HUES6 (cell line): ENCODE measurements at regions not wholly inside any gene's neighbourhood (a gene's known extent, or its start where the extent isn't known, plus 50 kb on each side); places are given as distances from the start of the nearest gene placed in this dataset.

Experiments used
- H3K27ac ChIP-seq: 2 replicates; pipeline ENCODE4 v1.7.0; 2013; ENCODE audit warnings: low read depth, mild to moderate bottlenecking, low read length, inconsistent platforms
- H3K27me3 ChIP-seq: 2 replicates; pipeline ENCODE4 v1.6.1; 2013; ENCODE audit warnings: low read length; ENCODE audit not compliant: control insufficient read depth, insufficient read depth
- H3K36me3 ChIP-seq: 2 replicates; pipeline ENCODE4 v1.6.1; 2013; ENCODE audit warnings: low read length; ENCODE audit not compliant: control insufficient read depth, insufficient read depth
- H3K4me1 ChIP-seq: 2 replicates; pipeline ENCODE4 v1.6.1; 2013; ENCODE audit warnings: low read length; ENCODE audit not compliant: control insufficient read depth, insufficient read depth
- H3K4me3 ChIP-seq: 2 replicates; pipeline ENCODE4 v1.5.1; 2013; ENCODE audit warnings: low read depth, low read length
- H3K9ac ChIP-seq: one replicate; pipeline ENCODE4 v1.6.1; 2013; ENCODE audit warnings: mild to moderate bottlenecking, low read length
- H3K9me3 ChIP-seq: 2 replicates; pipeline ENCODE4 v1.6.1; 2013; ENCODE audit warnings: low read depth, low read length; ENCODE audit not compliant: control insufficient read depth, insufficient read depth

- Histone ChIP-seq H3K36me3 (no peaks in the 10 kb centered on the region), H3K9ac (no peak overlapping the region), H3K9me3 (no peaks in the 10 kb centered on the region), H3K27me3 (peaks cover 3% of the 10 kb centered on the region; the same call in 1 of the 2 replicates), H3K4me3 (no peak overlapping the region), H3K4me1 (no peaks in the 10 kb centered on the region), H3K27ac (no peak overlapping the region)
Observed at GRCh38 chr11:96447208-96448110, 57.6 kb downstream of the JRKL start.

GRCh38 chr11:96448225-96448624 lies 58.4 kb downstream of the JRKL start:
- Histone ChIP-seq H3K4me1 (no peaks in the 10 kb centered on the region), H3K36me3 (no peaks in the 10 kb centered on the region), H3K27ac (no peak overlapping the region), H3K9me3 (no peaks in the 10 kb centered on the region), H3K27me3 (peaks cover 3% of the 10 kb centered on the region; the same call in 1 of the 2 replicates), H3K9ac (no peak overlapping the region), H3K4me3 (no peak overlapping the region)

- Histone ChIP-seq H3K27me3 (no peaks in the 10 kb centered on the region), H3K36me3 (no peaks in the 10 kb centered on the region), H3K4me3 (peak overlapping the region; percentile 22; the same call in 1 of the 2 replicates), H3K9ac (no peak overlapping the region), H3K9me3 (no peaks in the 10 kb centered on the region; the same call in 1 of the 2 replicates), H3K27ac (peak overlapping the region; percentile 67; the same call in 1 of the 2 replicates), H3K4me1 (peaks cover 20% of the 10 kb centered on the region)
Observed at GRCh38 chr11:96456111-96456510, 66.3 kb downstream of the JRKL start.

GRCh38 chr11:96459751-96460150 lies 69.9 kb downstream of the JRKL start:
- Histone ChIP-seq H3K9me3 (no peaks in the 10 kb centered on the region; the same call in 1 of the 2 replicates), H3K9ac (no peak overlapping the region), H3K4me3 (no peak overlapping the region), H3K27ac (no peak overlapping the region), H3K36me3 (no peaks in the 10 kb centered on the region), H3K4me1 (peaks cover 25% of the 10 kb centered on the region), H3K27me3 (no peaks in the 10 kb centered on the region)

- no peak overlapping the region for H3K27ac ChIP-seq
Observed at GRCh38 chr11:96461871-96462270, 72.1 kb downstream of the JRKL start.

GRCh38 chr11:96464700-96465307 lies 75.0 kb downstream of the JRKL start:
- H3K9ac ChIP-seq, result no peak overlapping the region
- H3K36me3 ChIP-seq, result no peaks in the 10 kb centered on the region
- peak overlapping the region; percentile 48; the same call in 1 of the 2 replicates for H3K4me3 ChIP-seq
- no peaks in the 10 kb centered on the region for H3K27me3 ChIP-seq
- H3K4me1 ChIP-seq, result peaks cover 13% of the 10 kb centered on the region; the same call in 1 of the 2 replicates
- no peaks in the 10 kb centered on the region; the same call in 1 of the 2 replicates for H3K9me3 ChIP-seq
- H3K27ac ChIP-seq, result no peak overlapping the region

More at GRCh38 chr11:96461871-96462270, 72.1 kb downstream of the JRKL start:
- H3K4me1 ChIP-seq, result peaks cover 22% of the 10 kb centered on the region
- H3K27me3 ChIP-seq, result no peaks in the 10 kb centered on the region
- no peaks in the 10 kb centered on the region for H3K36me3 ChIP-seq
- H3K4me3 ChIP-seq, result no peak overlapping the region
- no peaks in the 10 kb centered on the region; the same call in 1 of the 2 replicates for H3K9me3 ChIP-seq
- no peak overlapping the region for H3K9ac ChIP-seq

GRCh38 chr11:96465512-96465911 lies 75.7 kb downstream of the JRKL start:
- H3K4me3 ChIP-seq, result no peak overlapping the region
- no peak overlapping the region for H3K9ac ChIP-seq
- no peaks in the 10 kb centered on the region for H3K27me3 ChIP-seq
- no peaks in the 10 kb centered on the region for H3K36me3 ChIP-seq
- peaks cover 13% of the 10 kb centered on the region; the same call in 1 of the 2 replicates for H3K4me1 ChIP-seq
- no peak overlapping the region for H3K27ac ChIP-seq
- H3K9me3 ChIP-seq, result no peaks in the 10 kb centered on the region; the same call in 1 of the 2 replicates

GRCh38 chr11:96466607-96467006 lies 76.8 kb downstream of the JRKL start:
- Histone ChIP-seq H3K27me3 (no peaks in the 10 kb centered on the region), H3K9me3 (no peaks in the 10 kb centered on the region), H3K27ac (no peak overlapping the region), H3K36me3 (no peaks in the 10 kb centered on the region), H3K4me3 (no peak overlapping the region), H3K4me1 (peaks cover 13% of the 10 kb centered on the region; the same call in 1 of the 2 replicates), H3K9ac (no peak overlapping the region)

GRCh38 chr11:96469776-96470175 lies 80.0 kb downstream of the JRKL start:
- H3K36me3 ChIP-seq, result no peaks in the 10 kb centered on the region
- H3K9me3 ChIP-seq, result peaks cover 4% of the 10 kb centered on the region; the same call in 1 of the 2 replicates
- H3K9ac ChIP-seq, result no peak overlapping the region
- H3K27me3 ChIP-seq, result no peaks in the 10 kb centered on the region
- no peak overlapping the region for H3K4me3 ChIP-seq
- H3K4me1 ChIP-seq, result peaks cover 8% of the 10 kb centered on the region; the same call in 1 of the 2 replicates
- no peak overlapping the region for H3K27ac ChIP-seq

GRCh38 chr11:96470521-96470920 lies 80.7 kb downstream of the JRKL start:
- Histone ChIP-seq H3K4me1 (peaks cover 3% of the 10 kb centered on the region; the same call in 1 of the 2 replicates), H3K27me3 (no peaks in the 10 kb centered on the region), H3K9ac (no peak overlapping the region), H3K27ac (no peak overlapping the region), H3K36me3 (no peaks in the 10 kb centered on the region), H3K9me3 (peaks cover 4% of the 10 kb centered on the region; the same call in 1 of the 2 replicates), H3K4me3 (no peak overlapping the region)

GRCh38 chr11:96472085-96472484 lies 82.3 kb downstream of the JRKL start:
- Histone ChIP-seq H3K9me3 (peaks cover 9% of the 10 kb centered on the region; the same call in 1 of the 2 replicates), H3K4me3 (no peak overlapping the region), H3K9ac (no peak overlapping the region), H3K36me3 (no peaks in the 10 kb centered on the region), H3K4me1 (no peaks in the 10 kb centered on the region), H3K27me3 (no peaks in the 10 kb centered on the region), H3K27ac (no peak overlapping the region)
